ENCODE measurements at regions not wholly inside any gene's neighbourhood (a gene's known extent, or its start where the extent isn't known, plus 50 kb on each side); places are given as distances from the start of the nearest gene placed in this dataset.
A peak's percentile ranks its signal among the peaks of the same experiment; 100 is the strongest.

DNA sequence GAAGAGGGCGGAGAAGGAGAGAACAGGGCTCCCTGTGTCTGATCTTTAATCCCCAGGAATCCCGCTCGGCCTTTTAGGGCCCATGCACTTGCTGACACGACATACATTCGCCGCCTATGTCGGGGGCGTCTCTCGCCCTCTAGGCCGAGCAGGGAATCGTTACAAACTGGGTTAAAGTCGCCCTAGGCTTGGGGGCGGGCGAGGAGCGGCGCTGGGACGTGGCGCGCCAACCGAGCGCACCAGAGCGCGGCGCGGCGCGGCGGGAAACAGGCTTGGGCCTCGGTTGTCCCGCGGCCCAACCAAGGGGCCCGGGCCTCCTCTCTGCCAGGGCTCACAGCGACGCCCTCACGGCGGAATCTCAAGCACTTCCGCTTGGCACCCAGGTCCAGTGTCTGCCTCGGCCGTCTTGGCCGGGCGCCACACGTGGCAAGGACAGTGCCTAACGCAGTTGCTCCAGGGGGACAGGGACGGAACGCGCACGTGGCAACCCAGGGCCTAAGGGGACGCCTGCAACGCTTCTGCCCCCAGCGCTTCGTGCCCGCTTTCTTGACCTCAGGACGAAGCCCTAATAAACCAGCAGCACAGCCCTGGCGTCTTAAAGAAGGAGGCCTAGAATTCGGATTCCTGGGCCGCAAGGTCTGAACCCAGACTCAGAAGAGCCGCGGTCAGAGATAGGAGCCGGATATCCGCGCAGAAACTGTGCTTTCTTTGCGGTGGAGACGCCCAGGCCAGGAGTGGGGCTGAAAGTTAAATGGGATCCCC lies 71.5 kb downstream of the NCR2 start:
- H3K14ac ChIP-seq (ENCODE audit: insufficient read depth, low read length): no peak overlapping the region; the same call in 1 of the 2 replicates
- WGBS (ENCODE audit: extremely low coverage, insufficient read length, low lambda C conversion rate): no CpG with 5 or more reads among the region's 63 CpGs
- no peak overlapping the region for H3K9ac ChIP-seq (ENCODE audit: extremely low read depth, insufficient read length, low read length)
- H3K23me2 ChIP-seq (ENCODE audit: insufficient read length, low read depth, low read length, poor library complexity, severe bottlenecking): peaks cover 10% of the 10 kb centered on the region
- no peak overlapping the region for H4K5ac ChIP-seq (ENCODE audit: insufficient read length, low read depth, low read length)
- H4K20me1 ChIP-seq (ENCODE audit: control insufficient read depth, insufficient read depth, insufficient read length): no peaks in the 10 kb centered on the region
- H3K4me1 ChIP-seq (ENCODE audit: insufficient read depth, low read length): no peaks in the 10 kb centered on the region
- no peak overlapping the region for H3K23ac ChIP-seq (ENCODE audit: insufficient read length, low read depth, low read length)
- H2BK5ac ChIP-seq (ENCODE audit: insufficient read length, low read length): no peak overlapping the region
- no peaks in the 10 kb centered on the region for H3K79me1 ChIP-seq (ENCODE audit: insufficient read depth, low read depth, low read length, poor library complexity, severe bottlenecking)
- H2BK12ac ChIP-seq (ENCODE audit: insufficient read length, low read depth, low read length): no peak overlapping the region
- Mint-ChIP-seq H3K9me3 (peaks cover 5 to 9% of the 10 kb centered on the region in 2 experiments; a peak in 3 of 5 replicates), H3K4me1 (peaks cover 22 to 34% of the 10 kb centered on the region in 2 experiments), H3K4me3 (peak overlapping the region; percentile 36 to 66), H3K36me3 (ENCODE audit: insufficient read depth in 1 of 3, low read depth in 3 of 3) (no peaks in the 10 kb centered on the region; a peak in 1 of 7 replicates), H3K27me3 (ENCODE audit: low read depth) (no peaks in the 10 kb centered on the region), H3K27ac (no peak overlapping the region)
- peak overlapping the region; percentile 57 for H3K4me2 ChIP-seq (ENCODE audit: insufficient read depth, insufficient read length, low read length)
- H2AK5ac ChIP-seq (ENCODE audit: insufficient read length, low read length): no peak overlapping the region
- H3T11ph ChIP-seq (ENCODE audit: low read length): no peak overlapping the region
- H3K18ac ChIP-seq (ENCODE audit: insufficient read length, low read depth, low read length): peak overlapping the region; percentile 45
- no peak overlapping the region for H2AFZ ChIP-seq (ENCODE audit: low read length)
- H2BK20ac ChIP-seq (ENCODE audit: low read depth, low read length, poor library complexity, severe bottlenecking): no peak overlapping the region
- no peak overlapping the region for H3K56ac ChIP-seq (ENCODE audit: insufficient read length, low read depth, low read length)
- H3K79me2 ChIP-seq (ENCODE audit: insufficient read depth, low read length): no peaks in the 10 kb centered on the region
- H3K9me3 ChIP-seq (ENCODE audit: control insufficient read depth, low read depth, low read length): no peaks in the 10 kb centered on the region
- peak; percentile 60 for DNase-seq
- H3K27me3 ChIP-seq (ENCODE audit: insufficient read depth, low read length): peaks cover 74% of the 10 kb centered on the region
- TF ChIP-seq, protein P1, sequence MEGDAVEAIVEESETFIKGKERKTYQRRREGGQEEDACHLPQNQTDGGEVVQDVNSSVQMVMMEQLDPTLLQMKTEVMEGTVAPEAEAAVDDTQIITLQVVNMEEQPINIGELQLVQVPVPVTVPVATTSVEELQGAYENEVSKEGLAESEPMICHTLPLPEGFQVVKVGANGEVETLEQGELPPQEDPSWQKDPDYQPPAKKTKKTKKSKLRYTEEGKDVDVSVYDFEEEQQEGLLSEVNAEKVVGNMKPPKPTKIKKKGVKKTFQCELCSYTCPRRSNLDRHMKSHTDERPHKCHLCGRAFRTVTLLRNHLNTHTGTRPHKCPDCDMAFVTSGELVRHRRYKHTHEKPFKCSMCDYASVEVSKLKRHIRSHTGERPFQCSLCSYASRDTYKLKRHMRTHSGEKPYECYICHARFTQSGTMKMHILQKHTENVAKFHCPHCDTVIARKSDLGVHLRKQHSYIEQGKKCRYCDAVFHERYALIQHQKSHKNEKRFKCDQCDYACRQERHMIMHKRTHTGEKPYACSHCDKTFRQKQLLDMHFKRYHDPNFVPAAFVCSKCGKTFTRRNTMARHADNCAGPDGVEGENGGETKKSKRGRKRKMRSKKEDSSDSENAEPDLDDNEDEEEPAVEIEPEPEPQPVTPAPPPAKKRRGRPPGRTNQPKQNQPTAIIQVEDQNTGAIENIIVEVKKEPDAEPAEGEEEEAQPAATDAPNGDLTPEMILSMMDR (conservative IDR thresholded peaks at IDR 0.05): no peak
- no peak overlapping the region for H2BK120ac ChIP-seq (ENCODE audit: low read depth, low read length, poor library complexity, severe bottlenecking)
- no peak overlapping the region for H4K8ac ChIP-seq (replicated peaks; ENCODE audit: insufficient read length, low read depth, low read length)
- H2BK15ac ChIP-seq (ENCODE audit: low read depth, low read length): no peak overlapping the region
- no peak overlapping the region for H3K27ac ChIP-seq (ENCODE audit: insufficient read length, low read depth, low read length)
- no peak overlapping the region for H3K4ac ChIP-seq (ENCODE audit: low read depth, low read length)
- no peak overlapping the region for H4K91ac ChIP-seq (ENCODE audit: insufficient read length, low read depth, low read length)
